ENCODE measurements at regions not wholly inside any gene's neighbourhood (a gene's known extent, or its start where the extent isn't known, plus 50 kb on each side); places are given as distances from the start of the nearest gene placed in this dataset.

DNA sequence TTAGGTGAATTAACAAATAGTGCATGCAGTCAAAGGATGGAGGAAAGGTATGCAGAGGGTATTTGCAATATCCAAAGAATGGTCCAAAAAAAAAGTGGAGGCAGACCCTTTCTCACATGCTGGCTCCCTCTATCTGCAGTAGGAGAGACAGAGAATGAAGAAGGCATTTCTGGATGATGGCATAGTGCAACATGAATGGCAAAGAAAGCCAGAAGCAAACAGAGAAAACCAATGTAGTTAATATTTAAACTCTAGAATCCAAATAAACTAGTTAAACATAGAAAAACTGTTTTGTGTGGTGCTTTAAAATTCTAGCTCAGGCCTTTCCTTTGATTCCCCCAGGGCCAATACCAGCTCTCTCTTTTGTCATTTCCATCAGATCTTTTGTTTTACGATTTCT lies 403.1 kb upstream of the WWC1 start:
- Mint-ChIP-seq H3K36me3 (no peaks in the 10 kb centered on the region), H3K27me3 (ENCODE audit: low read depth) (no peaks in the 10 kb centered on the region; the same call in 1 of the 2 replicates), H3K4me1 (peaks cover 35% of the 10 kb centered on the region), H3K4me3 (no peak overlapping the region), H3K27ac (no peak overlapping the region), H3K9me3 (peaks cover 4% of the 10 kb centered on the region; the same call in 1 of the 2 replicates)
- DNase-seq (ENCODE audit: low spot score) (no peak), ATAC-seq (peak; percentile 38)
- CTCF ChIA-PET: interaction anchor here (2.4 kb wide), 1 partner anchor 9 kb away, joined by 13 read pairs; no protein-coding TSS in a partner anchor
- POLR2A ChIA-PET: no interaction called here
- TF ChIP-seq GRHL2 (CRISPR knock-in tag; IDR thresholded peaks at IDR 0.05; ENCODE audit: insufficient replicate concordance, severe bottlenecking): no peak
- no peak for TF ChIP-seq ZNF671 (CRISPR knock-in tag; IDR thresholded peaks at IDR 0.05)
- no peak for TF ChIP-seq ELF4 (CRISPR knock-in tag; IDR thresholded peaks at IDR 0.05; ENCODE audit: low read depth)
- TF ChIP-seq FOXP1 (CRISPR knock-in tag; IDR thresholded peaks at IDR 0.05; ENCODE audit: borderline replicate concordance): no peak
- no peak for TF ChIP-seq JAZF1 (CRISPR knock-in tag; IDR thresholded peaks at IDR 0.05)
- TF ChIP-seq IRF2 (CRISPR knock-in tag; IDR thresholded peaks at IDR 0.05; ENCODE audit: borderline replicate concordance, low read depth): no peak
- TF ChIP-seq FOXK1 (CRISPR knock-in tag; IDR thresholded peaks at IDR 0.05): no peak
- no peak for TF ChIP-seq MXD4 (CRISPR knock-in tag; IDR thresholded peaks at IDR 0.05; ENCODE audit: borderline replicate concordance)
- TF ChIP-seq PREB (CRISPR knock-in tag; IDR thresholded peaks at IDR 0.05; ENCODE audit: borderline replicate concordance): no peak
- no peak for TF ChIP-seq E2F4 (CRISPR knock-in tag; IDR thresholded peaks at IDR 0.05; ENCODE audit: borderline replicate concordance, low read depth)
- TF ChIP-seq ZNF138 (CRISPR knock-in tag; conservative IDR thresholded peaks at IDR 0.05): no peak
- TF ChIP-seq, protein P1, sequence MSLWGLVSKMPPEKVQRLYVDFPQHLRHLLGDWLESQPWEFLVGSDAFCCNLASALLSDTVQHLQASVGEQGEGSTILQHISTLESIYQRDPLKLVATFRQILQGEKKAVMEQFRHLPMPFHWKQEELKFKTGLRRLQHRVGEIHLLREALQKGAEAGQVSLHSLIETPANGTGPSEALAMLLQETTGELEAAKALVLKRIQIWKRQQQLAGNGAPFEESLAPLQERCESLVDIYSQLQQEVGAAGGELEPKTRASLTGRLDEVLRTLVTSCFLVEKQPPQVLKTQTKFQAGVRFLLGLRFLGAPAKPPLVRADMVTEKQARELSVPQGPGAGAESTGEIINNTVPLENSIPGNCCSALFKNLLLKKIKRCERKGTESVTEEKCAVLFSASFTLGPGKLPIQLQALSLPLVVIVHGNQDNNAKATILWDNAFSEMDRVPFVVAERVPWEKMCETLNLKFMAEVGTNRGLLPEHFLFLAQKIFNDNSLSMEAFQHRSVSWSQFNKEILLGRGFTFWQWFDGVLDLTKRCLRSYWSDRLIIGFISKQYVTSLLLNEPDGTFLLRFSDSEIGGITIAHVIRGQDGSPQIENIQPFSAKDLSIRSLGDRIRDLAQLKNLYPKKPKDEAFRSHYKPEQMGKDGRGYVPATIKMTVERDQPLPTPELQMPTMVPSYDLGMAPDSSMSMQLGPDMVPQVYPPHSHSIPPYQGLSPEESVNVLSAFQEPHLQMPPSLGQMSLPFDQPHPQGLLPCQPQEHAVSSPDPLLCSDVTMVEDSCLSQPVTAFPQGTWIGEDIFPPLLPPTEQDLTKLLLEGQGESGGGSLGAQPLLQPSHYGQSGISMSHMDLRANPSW (CRISPR knock-in tag; conservative IDR thresholded peaks at IDR 0.05; ENCODE audit: low read depth): no peak
- no peak for TF ChIP-seq CREB1 (CRISPR knock-in tag; IDR thresholded peaks at IDR 0.05)
- TF ChIP-seq, protein P2, sequence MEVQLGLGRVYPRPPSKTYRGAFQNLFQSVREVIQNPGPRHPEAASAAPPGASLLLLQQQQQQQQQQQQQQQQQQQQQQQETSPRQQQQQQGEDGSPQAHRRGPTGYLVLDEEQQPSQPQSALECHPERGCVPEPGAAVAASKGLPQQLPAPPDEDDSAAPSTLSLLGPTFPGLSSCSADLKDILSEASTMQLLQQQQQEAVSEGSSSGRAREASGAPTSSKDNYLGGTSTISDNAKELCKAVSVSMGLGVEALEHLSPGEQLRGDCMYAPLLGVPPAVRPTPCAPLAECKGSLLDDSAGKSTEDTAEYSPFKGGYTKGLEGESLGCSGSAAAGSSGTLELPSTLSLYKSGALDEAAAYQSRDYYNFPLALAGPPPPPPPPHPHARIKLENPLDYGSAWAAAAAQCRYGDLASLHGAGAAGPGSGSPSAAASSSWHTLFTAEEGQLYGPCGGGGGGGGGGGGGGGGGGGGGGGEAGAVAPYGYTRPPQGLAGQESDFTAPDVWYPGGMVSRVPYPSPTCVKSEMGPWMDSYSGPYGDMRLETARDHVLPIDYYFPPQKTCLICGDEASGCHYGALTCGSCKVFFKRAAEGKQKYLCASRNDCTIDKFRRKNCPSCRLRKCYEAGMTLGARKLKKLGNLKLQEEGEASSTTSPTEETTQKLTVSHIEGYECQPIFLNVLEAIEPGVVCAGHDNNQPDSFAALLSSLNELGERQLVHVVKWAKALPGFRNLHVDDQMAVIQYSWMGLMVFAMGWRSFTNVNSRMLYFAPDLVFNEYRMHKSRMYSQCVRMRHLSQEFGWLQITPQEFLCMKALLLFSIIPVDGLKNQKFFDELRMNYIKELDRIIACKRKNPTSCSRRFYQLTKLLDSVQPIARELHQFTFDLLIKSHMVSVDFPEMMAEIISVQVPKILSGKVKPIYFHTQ (CRISPR knock-in tag; IDR thresholded peaks at IDR 0.05): no peak
- no peak for TF ChIP-seq ZNF232 (CRISPR knock-in tag; IDR thresholded peaks at IDR 0.05)
- no peak for TF ChIP-seq ETV6 (CRISPR knock-in tag; IDR thresholded peaks at IDR 0.05)
- no peak for TF ChIP-seq SP1 (CRISPR knock-in tag; conservative IDR thresholded peaks at IDR 0.05)
- no peak for TF ChIP-seq ZNF219 (CRISPR knock-in tag; IDR thresholded peaks at IDR 0.05; ENCODE audit: borderline replicate concordance)
- no peak for TF ChIP-seq ZSCAN18 (CRISPR knock-in tag; IDR thresholded peaks at IDR 0.05)
- no peak for TF ChIP-seq NR3C1 (CRISPR knock-in tag; conservative IDR thresholded peaks at IDR 0.05; ENCODE audit: low read depth)
